HepG2 (cell line): ENCODE measurements at regions not wholly inside any gene's neighbourhood (a gene's known extent, or its start where the extent isn't known, plus 50 kb on each side); places are given as distances from the start of the nearest gene placed in this dataset.

Experiments
- ARID3A ChIP-seq: IDR thresholded peaks from 2 replicates; pipeline ENCODE4 v1.6.1; 2012; ENCODE audit warnings: low read depth, low read length, improper control_type of control experiment
- ATF1 ChIP-seq: IDR thresholded peaks from 2 replicates; pipeline ENCODE4 v1.6.1; 2016; ENCODE audit warnings: mild to moderate bottlenecking, control low read depth
- ATF7 ChIP-seq, 2 experiments: fragments of 450-650 bp in 1 of 2; sonication (generic) in 1 of 2; formaldehyde crosslinking in 1 of 2; IDR thresholded peaks; 2 replicates each; pipeline versions ENCODE4 v1.4.0 to v1.6.1; 2016 to 2020; ENCODE audit warnings: antibody characterized with exemption in 1 of 2, mild to moderate bottlenecking in 1 of 2, missing genetic modification reagents in 1 of 2
- GFI1 ChIP-seq: sonication (generic); formaldehyde crosslinking; IDR thresholded peaks from 2 replicates; pipeline ENCODE4 v1.5.0; 2020; ENCODE audit warnings: missing genetic modification reagents, mild to moderate bottlenecking, borderline replicate concordance
- HOXD1 ChIP-seq: sonication (generic); formaldehyde crosslinking; IDR thresholded peaks from 2 replicates; pipeline ENCODE4 v1.5.0; 2020; ENCODE audit warnings: missing genetic modification reagents
- KDM2A ChIP-seq: sonication (generic); formaldehyde crosslinking; IDR thresholded peaks from 2 replicates; pipeline ENCODE4 v1.4.0; 2020; ENCODE audit warnings: low read depth, missing genetic modification reagents, borderline replicate concordance
- KLF16 ChIP-seq, 2 experiments: sonication (generic) in 1 of 2; formaldehyde crosslinking in 1 of 2; IDR thresholded peaks; 2 replicates each; pipeline versions ENCODE4 v1.6.1 to v1.8.0; 2016 to 2023; ENCODE audit warnings: missing genetic modification reagents in 2 of 2, missing compliant biosample characterization in 1 of 2
- MED8 ChIP-seq: sonication (generic); formaldehyde crosslinking; IDR thresholded peaks from 2 replicates; pipeline ENCODE4 v1.8.1; 2023; ENCODE audit warnings: mild to moderate bottlenecking, missing genetic modification reagents; ENCODE audit not compliant: insufficient replicate concordance
- RXRB ChIP-seq: IDR thresholded peaks from 2 replicates; pipeline ENCODE4 v1.6.1; 2016; ENCODE audit warnings: borderline replicate concordance, missing genetic modification reagents, missing compliant biosample characterization
- SP1 ChIP-seq, 2 experiments: fragments of 450-650 bp in 1 of 2; sonication (generic) in 1 of 2; formaldehyde crosslinking in 1 of 2; IDR thresholded peaks; 2 replicates each; pipeline versions ENCODE4 v1.4.0 to v1.6.1; 2016 to 2020; ENCODE audit warnings: missing genetic modification reagents in 1 of 2
- SP5 ChIP-seq: IDR thresholded peaks from 2 replicates; pipeline ENCODE4 v1.6.1; 2016; ENCODE audit warnings: low read depth, borderline replicate concordance
- TBP ChIP-seq: sonication (generic); formaldehyde crosslinking; IDR thresholded peaks from 2 replicates; pipeline ENCODE4 v1.5.0; 2020; ENCODE audit warnings: missing genetic modification reagents
- ZNF143 ChIP-seq: sonication (generic); formaldehyde crosslinking; IDR thresholded peaks from 2 replicates; pipeline ENCODE4 v1.4.0; 2020; ENCODE audit warnings: missing genetic modification reagents
- ZNF512 ChIP-seq: sonication (generic); formaldehyde crosslinking; IDR thresholded peaks from 2 replicates; pipeline ENCODE4 v1.4.0; 2020; ENCODE audit warnings: mild to moderate bottlenecking, missing genetic modification reagents
- ZNF572 ChIP-seq: sonication (generic); formaldehyde crosslinking; IDR thresholded peaks from 2 replicates; pipeline ENCODE4 v1.5.1; 2020; ENCODE audit warnings: mild to moderate bottlenecking, missing genetic modification reagents
- ZNF589 ChIP-seq: sonication (generic); formaldehyde crosslinking; conservative IDR thresholded peaks from 2 replicates; pipeline ENCODE4 v1.8.0; 2022; ENCODE audit warnings: mild to moderate bottlenecking, moderate library complexity, missing genetic modification reagents
- ZSCAN25 ChIP-seq: sonication (generic); formaldehyde crosslinking; IDR thresholded peaks from 2 replicates; pipeline ENCODE4 v1.8.0; 2022; ENCODE audit warnings: mild to moderate bottlenecking, missing genetic modification reagents
- TF ChIP-seq, protein P1 (sequence below): sonication (generic); formaldehyde crosslinking; IDR thresholded peaks from 2 replicates; pipeline ENCODE4 v1.8.1; 2023; ENCODE audit warnings: missing genetic modification reagents, inconsistent platforms, borderline replicate concordance
- TF ChIP-seq, protein P2 (sequence below): sonication (generic); formaldehyde crosslinking; IDR thresholded peaks from 2 replicates; pipeline ENCODE4 v1.4.0; 2020; ENCODE audit warnings: missing genetic modification reagents
- TF ChIP-seq, protein P3 (sequence below): IDR thresholded peaks from 2 replicates; pipeline ENCODE4 v1.6.1; 2016; ENCODE audit warnings: missing compliant biosample characterization, missing genetic modification reagents, borderline replicate concordance

DNA sequence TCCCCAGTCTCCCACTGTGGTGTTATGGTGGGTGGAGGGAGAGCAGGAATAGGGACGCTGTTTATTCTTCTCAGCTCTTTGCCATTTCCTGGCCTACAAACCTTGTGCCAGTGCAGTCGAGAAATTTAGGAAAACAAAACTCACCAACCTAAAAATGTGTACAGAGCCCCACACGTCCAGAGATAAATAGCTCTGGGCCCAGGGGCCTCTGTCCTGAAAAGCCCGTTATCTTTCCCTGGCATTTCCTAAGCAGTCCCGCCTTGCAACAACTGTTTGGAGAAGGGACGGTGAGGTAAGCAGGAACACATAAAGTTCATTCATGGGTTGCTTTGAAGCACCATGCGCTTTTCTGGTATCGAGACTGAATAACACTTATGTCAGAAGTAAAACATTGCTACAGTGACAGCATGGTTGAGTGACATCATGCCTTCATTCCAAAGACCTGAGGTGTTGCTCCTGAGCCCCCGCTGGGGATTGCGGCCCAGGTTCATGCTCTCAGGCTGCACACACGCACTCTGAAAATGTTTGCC, 80.1 kb upstream of the NXT1 start (continued):
- TF ChIP-seq ATF1 (CRISPR knock-in tag): peak; percentile 59; the same call in 1 of the 2 replicates
- TF ChIP-seq, protein P1, sequence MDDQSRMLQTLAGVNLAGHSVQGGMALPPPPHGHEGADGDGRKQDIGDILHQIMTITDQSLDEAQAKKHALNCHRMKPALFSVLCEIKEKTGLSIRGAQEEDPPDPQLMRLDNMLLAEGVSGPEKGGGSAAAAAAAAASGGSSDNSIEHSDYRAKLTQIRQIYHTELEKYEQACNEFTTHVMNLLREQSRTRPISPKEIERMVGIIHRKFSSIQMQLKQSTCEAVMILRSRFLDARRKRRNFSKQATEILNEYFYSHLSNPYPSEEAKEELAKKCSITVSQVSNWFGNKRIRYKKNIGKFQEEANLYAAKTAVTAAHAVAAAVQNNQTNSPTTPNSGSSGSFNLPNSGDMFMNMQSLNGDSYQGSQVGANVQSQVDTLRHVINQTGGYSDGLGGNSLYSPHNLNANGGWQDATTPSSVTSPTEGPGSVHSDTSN: no peak
- TF ChIP-seq ATF7 (IDR thresholded peaks at IDR 0.05): peak; percentile 66
- peak; percentile 93 for TF ChIP-seq ATF7 (CRISPR knock-in tag; IDR thresholded peaks at IDR 0.05)
- TF ChIP-seq SP1 (IDR thresholded peaks at IDR 0.05): no peak
- TF ChIP-seq SP1 (CRISPR knock-in tag; IDR thresholded peaks at IDR 0.05): no peak
- TF ChIP-seq HOXD1 (CRISPR knock-in tag): no peak
- TF ChIP-seq ZNF143 (CRISPR knock-in tag): 0 out of 2 replicates have a peak, but pooled peaks have one; percentile 23
- no peak for TF ChIP-seq ZNF589
- TF ChIP-seq SP5 (CRISPR knock-in tag): peak; percentile 33; the same call in 1 of the 2 replicates
- 0 out of 2 replicates have a peak, but pooled peaks have one; percentile 17 for TF ChIP-seq ARID3A
- TF ChIP-seq KLF16 (CRISPR knock-in tag; IDR thresholded peaks at IDR 0.05): no peak
- no peak for TF ChIP-seq ZNF572
- TF ChIP-seq RXRB (CRISPR knock-in tag): 0 out of 2 replicates have a peak, but pooled peaks have one; percentile 26
- no peak for TF ChIP-seq ZNF512 (CRISPR knock-in tag)
- peak; percentile 46 for TF ChIP-seq KDM2A (CRISPR knock-in tag)
- no peak for TF ChIP-seq TBP (CRISPR knock-in tag)
- TF ChIP-seq MED8 (CRISPR knock-in tag): peak; percentile 21
- TF ChIP-seq, protein P2, sequence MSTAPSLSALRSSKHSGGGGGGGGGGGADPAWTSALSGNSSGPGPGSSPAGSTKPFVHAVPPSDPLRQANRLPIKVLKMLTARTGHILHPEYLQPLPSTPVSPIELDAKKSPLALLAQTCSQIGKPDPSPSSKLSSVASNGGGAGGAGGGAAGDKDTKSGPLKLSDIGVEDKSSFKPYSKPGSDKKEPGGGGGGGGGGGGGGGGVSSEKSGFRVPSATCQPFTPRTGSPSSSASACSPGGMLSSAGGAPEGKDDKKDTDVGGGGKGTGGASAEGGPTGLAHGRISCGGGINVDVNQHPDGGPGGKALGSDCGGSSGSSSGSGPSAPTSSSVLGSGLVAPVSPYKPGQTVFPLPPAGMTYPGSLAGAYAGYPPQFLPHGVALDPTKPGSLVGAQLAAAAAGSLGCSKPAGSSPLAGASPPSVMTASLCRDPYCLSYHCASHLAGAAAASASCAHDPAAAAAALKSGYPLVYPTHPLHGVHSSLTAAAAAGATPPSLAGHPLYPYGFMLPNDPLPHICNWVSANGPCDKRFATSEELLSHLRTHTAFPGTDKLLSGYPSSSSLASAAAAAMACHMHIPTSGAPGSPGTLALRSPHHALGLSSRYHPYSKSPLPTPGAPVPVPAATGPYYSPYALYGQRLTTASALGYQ (CRISPR knock-in tag): peak; percentile 81; the same call in 1 of the 2 replicates
- TF ChIP-seq, protein P3, sequence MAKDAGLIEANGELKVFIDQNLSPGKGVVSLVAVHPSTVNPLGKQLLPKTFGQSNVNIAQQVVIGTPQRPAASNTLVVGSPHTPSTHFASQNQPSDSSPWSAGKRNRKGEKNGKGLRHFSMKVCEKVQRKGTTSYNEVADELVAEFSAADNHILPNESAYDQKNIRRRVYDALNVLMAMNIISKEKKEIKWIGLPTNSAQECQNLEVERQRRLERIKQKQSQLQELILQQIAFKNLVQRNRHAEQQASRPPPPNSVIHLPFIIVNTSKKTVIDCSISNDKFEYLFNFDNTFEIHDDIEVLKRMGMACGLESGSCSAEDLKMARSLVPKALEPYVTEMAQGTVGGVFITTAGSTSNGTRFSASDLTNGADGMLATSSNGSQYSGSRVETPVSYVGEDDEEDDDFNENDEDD: peak; percentile 63; the same call in 1 of the 2 replicates
- TF ChIP-seq GFI1 (CRISPR knock-in tag): peak; percentile 35; the same call in 1 of the 2 replicates
- TF ChIP-seq ZSCAN25: no peak
